B cell (primary cell): ENCODE measurements at regions not wholly inside any gene's neighbourhood (a gene's known extent, or its start where the extent isn't known, plus 50 kb on each side); places are given as distances from the start of the nearest gene placed in this dataset.

ENCODE experiments used
- ATAC-seq: fragments of 200-7000 bp; cut with Tn5 transposase; one replicate; pipeline ENCODE4 v1.10.0; 2021; ENCODE audit warnings: low read depth, mild to moderate bottlenecking, moderate number of reproducible peaks, moderate library complexity
- CTCF ChIA-PET: fragments of 350-600 bp; sonication (Branson Sonifier 250); formaldehyde crosslinking; loops from one replicate; lab custom pipeline; 2021; ENCODE audit warnings: antibody characterized with exemption, inconsistent platforms; lab: Charles Lee
- POLR2A ChIA-PET: fragments of 350-600 bp; sonication (Branson Sonifier 250); formaldehyde crosslinking; loops from one replicate; lab custom pipeline; 2021; ENCODE audit warnings: antibody characterized with exemption; lab: Charles Lee
- DNase-seq: peaks from one replicate; pipeline ENCODE4 v3.0.0; 2013
- H2AFZ ChIP-seq: 2 replicates; pipeline ENCODE4 v1.6.1; 2012; ENCODE audit warnings: mild to moderate bottlenecking, low read depth, low read length; ENCODE audit not compliant: insufficient read depth, poor library complexity, severe bottlenecking
- H3K27ac ChIP-seq, 2 donors: 1 replicate in 1 of 2; 2 replicates in 1 of 2; pipeline ENCODE4 v1.5.1; 2012 to 2013; ENCODE audit warnings: low read length in 2 of 2, mild to moderate bottlenecking in 2 of 2, moderate library complexity in 1 of 2
- H3K27me3 ChIP-seq, 4 experiments: fragments of 200-600 bp in 1 of 4; sonication (generic) in 1 of 4; replicated peaks in 1 of 4; 1 replicate in 2 of 4; 2 replicates in 2 of 4; pipeline versions ENCODE4 v1.6.1 to v1.7.0; 2013 to 2016; ENCODE audit warnings: low read length in 3 of 4, mild to moderate bottlenecking in 2 of 4, mixed read lengths in 1 of 4, moderate library complexity in 1 of 4; ENCODE audit not compliant: insufficient read depth in 4 of 4, control insufficient read depth in 3 of 4; ENCODE audit errors: control extremely low read depth in 1 of 4
- H3K36me3 ChIP-seq, 2 experiments: replicated peaks in 1 of 2; 1 replicate in 1 of 2; 2 replicates in 1 of 2; pipeline versions ENCODE4 v1.6.1 to v1.7.1; 2013; ENCODE audit warnings: low read length in 1 of 2; ENCODE audit not compliant: insufficient read depth in 2 of 2, control insufficient read depth in 1 of 2; ENCODE audit errors: control extremely low read depth in 1 of 2, extremely low read depth in 1 of 2
- H3K4me1 ChIP-seq, 2 donors: fragments of 200-600 bp in 1 of 2; sonication (generic) in 1 of 2; 1 replicate in 1 of 2; 2 replicates in 1 of 2; pipeline versions ENCODE4 v1.5.1 to v1.6.1; 2013 to 2017; ENCODE audit warnings: low read length in 2 of 2; ENCODE audit not compliant: control insufficient read depth in 2 of 2, insufficient read depth in 2 of 2
- H3K4me2 ChIP-seq: replicated peaks from 2 replicates; pipeline ENCODE3; 2012; ENCODE audit warnings: mild to moderate bottlenecking, low read depth, low read length; ENCODE audit not compliant: poor library complexity, severe bottlenecking
- H3K4me3 ChIP-seq, 5 experiments: fragments of 200-600 bp in 1 of 5; sonication (generic) in 1 of 5; 1 replicate in 3 of 5; 2 replicates in 2 of 5; pipeline versions ENCODE4 v1.5.1 to v1.7.0; 2011 to 2016; ENCODE audit warnings: low read length in 4 of 5, mild to moderate bottlenecking in 4 of 5, low read depth in 2 of 5, control low read depth in 1 of 5, moderate library complexity in 1 of 5; ENCODE audit not compliant: insufficient read depth in 1 of 5; ENCODE audit errors: control extremely low read depth in 1 of 5, extremely low read depth in 1 of 5
- H3K79me2 ChIP-seq: fragments of 200-600 bp; sonication (generic); one replicate; pipeline ENCODE4 v1.6.0; 2016; ENCODE audit warnings: low read length; ENCODE audit not compliant: control insufficient read depth, insufficient read depth
- H3K9ac ChIP-seq: fragments of 200-600 bp; sonication (generic); 2 replicates; pipeline ENCODE4 v1.6.1; 2017; ENCODE audit warnings: mild to moderate bottlenecking, low read length, moderate library complexity
- H3K9me3 ChIP-seq, 3 donors: one replicate each; pipeline versions ENCODE4 v1.6.1 to v1.7.1; 2013; ENCODE audit warnings: low read length in 2 of 3; ENCODE audit not compliant: control insufficient read depth in 2 of 3, insufficient read depth in 1 of 3; ENCODE audit errors: control extremely low read depth in 1 of 3
- H4K20me1 ChIP-seq: 2 replicates; pipeline ENCODE4 v1.6.0; 2012; ENCODE audit warnings: mild to moderate bottlenecking, low read length; ENCODE audit not compliant: insufficient read depth, control insufficient read depth, poor library complexity, severe bottlenecking
- H3K27ac Mint-ChIP-seq: one replicate; pipeline ENCODE4 v1.8.0; 2021; ENCODE audit warnings: mixed read lengths
- H3K27me3 Mint-ChIP-seq: one replicate; pipeline ENCODE4 v1.8.0; 2021; ENCODE audit warnings: mixed read lengths
- H3K4me1 Mint-ChIP-seq: one replicate; pipeline ENCODE4 v1.8.0; 2021; ENCODE audit warnings: mixed read lengths
- H3K4me3 Mint-ChIP-seq: one replicate; pipeline ENCODE4 v1.8.0; 2021; ENCODE audit warnings: mixed read lengths
- H3K9me3 Mint-ChIP-seq: one replicate; pipeline ENCODE4 v1.8.0; 2022; ENCODE audit warnings: mixed read lengths; ENCODE audit not compliant: insufficient read depth
- EZH2 ChIP-seq: IDR thresholded peaks from 2 replicates; pipeline ENCODE4 v1.6.1; 2012; ENCODE audit warnings: borderline replicate concordance, low read depth, mild to moderate bottlenecking, moderate library complexity, low read length; ENCODE audit not compliant: insufficient read depth, poor library complexity, severe bottlenecking
- WGBS: methylation state at CpG from one replicate; pipeline ENCODE4 v1.1.5; 2013; ENCODE audit warnings: missing lambda C conversion rate; ENCODE audit not compliant: insufficient coverage; 5-methylcytosine and 5-hydroxymethylcytosine counted together
- intact Hi-C: fragments of 100-400 bp; cut with micrococcal nuclease; formaldehyde crosslinking; loops from one replicate; pipeline ENCODE4 v1.10.0; 2022
- TF ChIP-seq, protein P1 (sequence below): fragments of 200-600 bp; IDR thresholded peaks from one replicate; pipeline ENCODE4 v1.8.0; 2022; ENCODE audit warnings: antibody characterized with exemption, mild to moderate bottlenecking

DNA sequence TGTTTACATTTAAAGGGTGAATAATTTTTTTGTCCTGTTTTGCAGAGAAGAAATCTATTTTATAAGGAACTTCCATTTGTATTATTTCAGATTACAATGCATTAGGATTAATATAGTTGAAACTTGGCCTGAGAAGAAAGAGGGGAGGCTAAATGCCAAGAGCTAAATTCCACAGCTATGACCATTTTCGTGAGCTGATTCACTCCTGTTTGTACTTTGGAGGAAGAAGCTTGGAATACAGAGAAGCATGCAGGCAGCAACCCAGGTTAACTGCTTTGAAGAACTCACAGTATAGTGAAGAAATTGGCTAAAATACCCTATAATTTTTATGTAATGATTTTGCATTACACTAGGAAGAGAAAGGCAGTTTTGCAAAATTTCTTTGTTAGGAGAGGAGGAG lies 309.4 kb upstream of the KLF12 start:
- ChIA-PET POLR2A (no interaction called here), CTCF (no interaction called here)
- Mint-ChIP-seq H3K4me3 (no peak overlapping the region), H3K27me3 (peaks cover 13% of the 10 kb centered on the region), H3K9me3 (no peaks in the 10 kb centered on the region), H3K27ac (no peak overlapping the region), H3K4me1 (no peaks in the 10 kb centered on the region)
- H3K9ac ChIP-seq = no peak overlapping the region
- H3K27me3 ChIP-seq = no peaks in the 10 kb centered on the region
- TF ChIP-seq EZH2 = no peak
- TF ChIP-seq, protein P1, sequence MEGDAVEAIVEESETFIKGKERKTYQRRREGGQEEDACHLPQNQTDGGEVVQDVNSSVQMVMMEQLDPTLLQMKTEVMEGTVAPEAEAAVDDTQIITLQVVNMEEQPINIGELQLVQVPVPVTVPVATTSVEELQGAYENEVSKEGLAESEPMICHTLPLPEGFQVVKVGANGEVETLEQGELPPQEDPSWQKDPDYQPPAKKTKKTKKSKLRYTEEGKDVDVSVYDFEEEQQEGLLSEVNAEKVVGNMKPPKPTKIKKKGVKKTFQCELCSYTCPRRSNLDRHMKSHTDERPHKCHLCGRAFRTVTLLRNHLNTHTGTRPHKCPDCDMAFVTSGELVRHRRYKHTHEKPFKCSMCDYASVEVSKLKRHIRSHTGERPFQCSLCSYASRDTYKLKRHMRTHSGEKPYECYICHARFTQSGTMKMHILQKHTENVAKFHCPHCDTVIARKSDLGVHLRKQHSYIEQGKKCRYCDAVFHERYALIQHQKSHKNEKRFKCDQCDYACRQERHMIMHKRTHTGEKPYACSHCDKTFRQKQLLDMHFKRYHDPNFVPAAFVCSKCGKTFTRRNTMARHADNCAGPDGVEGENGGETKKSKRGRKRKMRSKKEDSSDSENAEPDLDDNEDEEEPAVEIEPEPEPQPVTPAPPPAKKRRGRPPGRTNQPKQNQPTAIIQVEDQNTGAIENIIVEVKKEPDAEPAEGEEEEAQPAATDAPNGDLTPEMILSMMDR = no peak
- DNase-seq = no peak
- intact Hi-C loops = no loop called here
- H3K4me3 ChIP-seq = no peak overlapping the region
- H3K4me2 ChIP-seq = no peak overlapping the region
- H3K79me2 ChIP-seq = no peaks in the 10 kb centered on the region
- no peaks in the 10 kb centered on the region for H3K9me3 ChIP-seq
- no peaks in the 10 kb centered on the region for H3K4me1 ChIP-seq
- no peak for ATAC-seq
- H3K36me3 ChIP-seq = no peaks in the 10 kb centered on the region
- WGBS = 71% methylated on average over 1 of the region's 1 CpG
- H4K20me1 ChIP-seq = no peaks in the 10 kb centered on the region
- H3K27ac ChIP-seq = no peak overlapping the region
- H2AFZ ChIP-seq = no peak overlapping the region

DNA sequence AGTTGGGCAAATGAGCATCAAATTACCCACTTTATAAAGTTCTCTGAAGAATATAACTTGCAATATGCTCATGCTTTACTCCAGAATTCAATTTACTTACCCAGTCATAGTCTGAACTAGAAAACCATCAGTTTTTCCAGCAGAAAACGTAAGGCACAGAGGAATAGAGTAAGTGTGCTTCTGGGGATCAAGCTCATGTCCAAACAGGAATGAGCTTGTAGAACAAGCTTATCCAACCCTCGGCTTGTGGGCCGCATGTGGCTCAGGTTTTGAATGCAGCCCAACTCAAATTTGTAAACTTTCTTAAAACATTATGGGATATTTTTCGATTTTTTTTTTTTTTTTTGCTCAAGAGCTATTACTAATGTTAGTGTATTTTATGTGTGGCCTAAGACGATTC lies 308.5 kb upstream of the KLF12 start:
- POLR2A ChIA-PET = no interaction called here

More for the DNA sequence above, 308.5 kb upstream of the KLF12 start:
- no peaks in the 10 kb centered on the region for H3K4me1 Mint-ChIP-seq
- H3K9me3 ChIP-seq = no peaks in the 10 kb centered on the region
- H3K27me3 ChIP-seq = no peaks in the 10 kb centered on the region
- TF ChIP-seq EZH2 = no peak
- TF ChIP-seq, protein P1 = no peak
- no peaks in the 10 kb centered on the region for H3K4me1 ChIP-seq
- no peaks in the 10 kb centered on the region for H4K20me1 ChIP-seq
- no peak overlapping the region for H3K9ac ChIP-seq
- intact Hi-C loops = no loop called here
- H3K79me2 ChIP-seq = no peaks in the 10 kb centered on the region
- CTCF ChIA-PET = no interaction called here
- H3K36me3 ChIP-seq = no peaks in the 10 kb centered on the region
- no peak overlapping the region for H2AFZ ChIP-seq
- no peak overlapping the region for H3K4me3 ChIP-seq
- no peak overlapping the region for H3K27ac Mint-ChIP-seq
- H3K4me2 ChIP-seq = no peak overlapping the region
- H3K4me3 Mint-ChIP-seq = no peak overlapping the region
- H3K27ac ChIP-seq = no peak overlapping the region
- 60% methylated on average over 1 of the region's 5 CpGs for WGBS
- no peak for DNase-seq
- no peaks in the 10 kb centered on the region for H3K9me3 Mint-ChIP-seq
- no peak for ATAC-seq
- peaks cover 11% of the 10 kb centered on the region for H3K27me3 Mint-ChIP-seq
